GM23338 (cell line): ENCODE measurements at regions not wholly inside any gene's neighbourhood (a gene's known extent, or its start where the extent isn't known, plus 50 kb on each side); places are given as distances from the start of the nearest gene placed in this dataset.

Source experiments
- ATAC-seq: fragments of 200-7000 bp; cut with Tn5 transposase; 3 replicates; pipeline ENCODE4 v1.9.1; 2020
- DNase-seq: peaks from one replicate; pipeline ENCODE4 v3.0.0-alpha.2; 2015; ENCODE audit warnings: low spot score
- H2AFZ ChIP-seq: fragments of 200-600 bp; sonication (generic); 2 replicates; pipeline ENCODE4 v1.8.0; 2016; ENCODE audit warnings: antibody characterized with exemption, mild to moderate bottlenecking, moderate library complexity
- H3F3A ChIP-seq: fragments of 200-600 bp; sonication (generic); replicated peaks from 2 replicates; pipeline ENCODE4 v1.8.0; 2017; ENCODE audit warnings: antibody characterized with exemption, mixed run types, low read depth
- H3K27ac ChIP-seq: fragments of 200-600 bp; sonication (generic); 2 replicates; pipeline ENCODE4 v1.6.1; 2016; ENCODE audit warnings: low read depth
- H3K27me3 ChIP-seq: fragments of 200-600 bp; sonication (generic); 2 replicates; pipeline ENCODE4 v1.8.0; 2016; ENCODE audit warnings: mild to moderate bottlenecking, mixed run types, moderate library complexity; ENCODE audit not compliant: insufficient read depth
- H3K36me3 ChIP-seq: fragments of 200-600 bp; sonication (generic); 2 replicates; pipeline ENCODE4 v1.8.0; 2016; ENCODE audit warnings: mild to moderate bottlenecking; ENCODE audit not compliant: insufficient read depth
- H3K4me1 ChIP-seq: fragments of 200-600 bp; sonication (generic); 2 replicates; pipeline ENCODE4 v1.8.0; 2016; ENCODE audit warnings: mild to moderate bottlenecking, moderate library complexity; ENCODE audit not compliant: insufficient read depth
- H3K4me2 ChIP-seq: fragments of 200-600 bp; sonication (generic); 2 replicates; pipeline ENCODE4 v1.7.1; 2017; ENCODE audit warnings: mixed run types
- H3K4me3 ChIP-seq: fragments of 200-600 bp; sonication (generic); 2 replicates; pipeline ENCODE4 v1.6.1; 2016; ENCODE audit warnings: mixed run types
- H3K79me2 ChIP-seq: fragments of 200-600 bp; sonication (generic); replicated peaks from 2 replicates; pipeline ENCODE4 v1.8.0; 2017; ENCODE audit warnings: mild to moderate bottlenecking; ENCODE audit not compliant: insufficient read depth
- H3K9me2 ChIP-seq: fragments of 200-600 bp; sonication (generic); 2 replicates; pipeline ENCODE4 v1.8.0; 2017; ENCODE audit not compliant: insufficient read depth
- H4K20me1 ChIP-seq: fragments of 200-600 bp; sonication (generic); replicated peaks from 2 replicates; pipeline ENCODE4 v1.8.0; 2017; ENCODE audit warnings: mild to moderate bottlenecking; ENCODE audit not compliant: insufficient read depth
- H3K27ac Mint-ChIP-seq: 2 replicates; pipeline ENCODE4 v1.8.0; 2020; ENCODE audit warnings: inconsistent platforms, mild to moderate bottlenecking, moderate library complexity, mixed read lengths
- H3K27me3 Mint-ChIP-seq: 3 replicates; pipeline ENCODE4 v1.8.0; 2022; ENCODE audit warnings: low read depth, mild to moderate bottlenecking, moderate library complexity, mixed read lengths, inconsistent platforms; ENCODE audit not compliant: insufficient read depth, poor library complexity
- H3K36me3 Mint-ChIP-seq: 3 replicates; pipeline ENCODE4 v1.8.0; 2021; ENCODE audit warnings: low read depth, mild to moderate bottlenecking, inconsistent platforms, moderate library complexity, mixed read lengths
- H3K4me1 Mint-ChIP-seq: 3 replicates; pipeline ENCODE4 v1.8.0; 2020; ENCODE audit warnings: mild to moderate bottlenecking, inconsistent platforms, mixed read lengths
- H3K4me3 Mint-ChIP-seq: 3 replicates; pipeline ENCODE4 v1.8.0; 2021; ENCODE audit warnings: moderate library complexity, mild to moderate bottlenecking, inconsistent platforms, mixed read lengths
- H3K9me3 Mint-ChIP-seq: 3 replicates; pipeline ENCODE4 v1.8.0; 2020; ENCODE audit warnings: moderate library complexity, mild to moderate bottlenecking, inconsistent platforms, mixed read lengths
- CREB1 ChIP-seq: fragments of 250-450 bp; sonication (Bioruptor Pico); IDR thresholded peaks from 2 replicates; pipeline ENCODE4 v1.5.0; 2020; ENCODE audit warnings: low read depth, mild to moderate bottlenecking, moderate library complexity
- JUNB ChIP-seq: IDR thresholded peaks from one replicate; pipeline ENCODE4 v1.6.1; 2016; ENCODE audit warnings: antibody characterized with exemption; ENCODE audit not compliant: unreplicated experiment
- NANOG ChIP-seq: IDR thresholded peaks from 2 replicates; pipeline ENCODE4 v1.6.1; 2016; ENCODE audit warnings: antibody characterized with exemption, borderline replicate concordance
- POLR2AphosphoS5 ChIP-seq: IDR thresholded peaks from 2 replicates; pipeline ENCODE4 v1.6.1; 2016; ENCODE audit warnings: antibody characterized with exemption, low read depth
- TF ChIP-seq, protein P1 (sequence below): fragments of 250-450 bp; sonication (Bioruptor Pico); IDR thresholded peaks from 2 replicates; pipeline ENCODE4 v1.5.0; 2020; ENCODE audit warnings: mild to moderate bottlenecking, moderate library complexity
- TF ChIP-seq, protein P2 (sequence below): IDR thresholded peaks from 2 replicates; pipeline ENCODE4 v1.6.1; 2016; ENCODE audit warnings: antibody characterized with exemption
- TF ChIP-seq, protein P3 (sequence below): IDR thresholded peaks from one replicate; pipeline ENCODE4 v1.6.1; 2018; ENCODE audit warnings: antibody characterized with exemption; ENCODE audit not compliant: unreplicated experiment
- TF ChIP-seq, protein P4 (sequence below), 2 experiments: fragments of 200-600 bp in 1 of 2; sonication (generic) in 1 of 2; conservative IDR thresholded peaks; 2 replicates each; pipeline versions ENCODE4 v1.5.1 to v1.6.1; 2016 to 2017; ENCODE audit warnings: antibody characterized with exemption in 2 of 2, low read depth in 2 of 2, mild to moderate bottlenecking in 2 of 2, moderate library complexity in 1 of 2

DNA sequence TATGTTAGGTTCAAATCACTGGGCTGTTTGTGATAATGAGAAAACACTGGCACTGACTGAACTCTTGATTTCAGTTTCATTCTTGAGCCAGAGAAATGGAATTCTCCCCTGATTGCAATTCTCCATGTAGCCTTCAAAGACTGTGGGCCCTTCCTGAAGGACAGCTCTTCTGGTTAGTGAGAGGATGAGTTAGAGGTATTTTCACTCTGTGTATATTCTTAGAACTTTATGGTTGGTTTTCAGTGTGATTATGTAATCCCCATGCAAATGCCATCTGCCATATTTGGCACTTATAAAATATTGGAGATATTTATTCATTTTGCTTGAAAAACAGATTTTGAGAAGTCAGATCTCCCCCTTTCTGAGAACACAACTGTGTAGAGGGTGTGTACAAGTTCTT, 323.7 kb downstream of the SLC4A3 start:
- H3K79me2 ChIP-seq: no peaks in the 10 kb centered on the region
- ATAC-seq (no peak), DNase-seq (no peak)
- H3K4me3 Mint-ChIP-seq: no peak overlapping the region
- peaks cover 3% of the 10 kb centered on the region; the same call in 2 of the 3 replicates for H3K4me1 Mint-ChIP-seq
- no peak overlapping the region for H3K4me3 ChIP-seq
- H3K36me3 ChIP-seq: no peaks in the 10 kb centered on the region
- peaks cover 3% of the 10 kb centered on the region; the same call in 1 of the 3 replicates for H3K36me3 Mint-ChIP-seq
- no peaks in the 10 kb centered on the region for H3K9me2 ChIP-seq
- no peak overlapping the region for H3K27ac ChIP-seq
- H3K9me3 Mint-ChIP-seq: peaks cover 8% of the 10 kb centered on the region; the same call in 2 of the 3 replicates
- H4K20me1 ChIP-seq: no peaks in the 10 kb centered on the region
- H3K4me1 ChIP-seq: no peaks in the 10 kb centered on the region
- H3K27me3 Mint-ChIP-seq: no peaks in the 10 kb centered on the region
- H3F3A ChIP-seq: no peaks in the 10 kb centered on the region
- TF ChIP-seq CREB1 (CRISPR knock-in tag) (no peak), JUNB (no peak), POLR2AphosphoS5 (no peak), NANOG (no peak)
- TF ChIP-seq, protein P1, sequence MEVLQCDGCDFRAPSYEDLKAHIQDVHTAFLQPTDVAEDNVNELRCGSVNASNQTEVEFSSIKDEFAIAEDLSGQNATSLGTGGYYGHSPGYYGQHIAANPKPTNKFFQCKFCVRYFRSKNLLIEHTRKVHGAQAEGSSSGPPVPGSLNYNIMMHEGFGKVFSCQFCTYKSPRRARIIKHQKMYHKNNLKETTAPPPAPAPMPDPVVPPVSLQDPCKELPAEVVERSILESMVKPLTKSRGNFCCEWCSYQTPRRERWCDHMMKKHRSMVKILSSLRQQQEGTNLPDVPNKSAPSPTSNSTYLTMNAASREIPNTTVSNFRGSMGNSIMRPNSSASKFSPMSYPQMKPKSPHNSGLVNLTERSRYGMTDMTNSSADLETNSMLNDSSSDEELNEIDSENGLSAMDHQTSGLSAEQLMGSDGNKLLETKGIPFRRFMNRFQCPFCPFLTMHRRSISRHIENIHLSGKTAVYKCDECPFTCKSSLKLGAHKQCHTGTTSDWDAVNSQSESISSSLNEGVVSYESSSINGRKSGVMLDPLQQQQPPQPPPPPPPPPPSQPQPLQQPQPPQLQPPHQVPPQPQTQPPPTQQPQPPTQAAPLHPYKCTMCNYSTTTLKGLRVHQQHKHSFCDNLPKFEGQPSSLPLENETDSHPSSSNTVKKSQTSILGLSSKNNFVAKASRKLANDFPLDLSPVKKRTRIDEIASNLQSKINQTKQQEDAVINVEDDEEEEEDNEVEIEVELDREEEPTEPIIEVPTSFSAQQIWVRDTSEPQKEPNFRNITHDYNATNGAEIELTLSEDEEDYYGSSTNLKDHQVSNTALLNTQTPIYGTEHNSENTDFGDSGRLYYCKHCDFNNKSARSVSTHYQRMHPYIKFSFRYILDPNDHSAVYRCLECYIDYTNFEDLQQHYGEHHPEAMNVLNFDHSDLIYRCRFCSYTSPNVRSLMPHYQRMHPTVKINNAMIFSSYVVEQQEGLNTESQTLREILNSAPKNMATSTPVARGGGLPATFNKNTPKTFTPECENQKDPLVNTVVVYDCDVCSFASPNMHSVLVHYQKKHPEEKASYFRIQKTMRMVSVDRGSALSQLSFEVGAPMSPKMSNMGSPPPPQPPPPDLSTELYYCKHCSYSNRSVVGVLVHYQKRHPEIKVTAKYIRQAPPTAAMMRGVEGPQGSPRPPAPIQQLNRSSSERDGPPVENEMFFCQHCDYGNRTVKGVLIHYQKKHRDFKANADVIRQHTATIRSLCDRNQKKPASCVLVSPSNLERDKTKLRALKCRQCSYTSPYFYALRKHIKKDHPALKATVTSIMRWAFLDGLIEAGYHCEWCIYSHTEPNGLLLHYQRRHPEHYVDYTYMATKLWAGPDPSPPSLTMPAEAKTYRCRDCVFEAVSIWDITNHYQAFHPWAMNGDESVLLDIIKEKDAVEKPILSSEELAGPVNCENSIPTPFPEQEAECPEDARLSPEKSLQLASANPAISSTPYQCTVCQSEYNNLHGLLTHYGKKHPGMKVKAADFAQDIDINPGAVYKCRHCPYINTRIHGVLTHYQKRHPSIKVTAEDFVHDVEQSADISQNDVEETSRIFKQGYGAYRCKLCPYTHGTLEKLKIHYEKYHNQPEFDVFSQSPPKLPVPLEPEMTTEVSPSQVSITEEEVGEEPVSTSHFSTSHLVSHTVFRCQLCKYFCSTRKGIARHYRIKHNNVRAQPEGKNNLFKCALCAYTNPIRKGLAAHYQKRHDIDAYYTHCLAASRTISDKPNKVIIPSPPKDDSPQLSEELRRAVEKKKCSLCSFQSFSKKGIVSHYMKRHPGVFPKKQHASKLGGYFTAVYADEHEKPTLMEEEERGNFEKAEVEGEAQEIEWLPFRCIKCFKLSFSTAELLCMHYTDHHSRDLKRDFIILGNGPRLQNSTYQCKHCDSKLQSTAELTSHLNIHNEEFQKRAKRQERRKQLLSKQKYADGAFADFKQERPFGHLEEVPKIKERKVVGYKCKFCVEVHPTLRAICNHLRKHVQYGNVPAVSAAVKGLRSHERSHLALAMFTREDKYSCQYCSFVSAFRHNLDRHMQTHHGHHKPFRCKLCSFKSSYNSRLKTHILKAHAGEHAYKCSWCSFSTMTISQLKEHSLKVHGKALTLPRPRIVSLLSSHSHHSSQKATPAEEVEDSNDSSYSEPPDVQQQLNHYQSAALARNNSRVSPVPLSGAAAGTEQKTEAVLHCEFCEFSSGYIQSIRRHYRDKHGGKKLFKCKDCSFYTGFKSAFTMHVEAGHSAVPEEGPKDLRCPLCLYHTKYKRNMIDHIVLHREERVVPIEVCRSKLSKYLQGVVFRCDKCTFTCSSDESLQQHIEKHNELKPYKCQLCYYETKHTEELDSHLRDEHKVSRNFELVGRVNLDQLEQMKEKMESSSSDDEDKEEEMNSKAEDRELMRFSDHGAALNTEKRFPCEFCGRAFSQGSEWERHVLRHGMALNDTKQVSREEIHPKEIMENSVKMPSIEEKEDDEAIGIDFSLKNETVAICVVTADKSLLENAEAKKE (CRISPR knock-in tag): no peak
- TF ChIP-seq, protein P2, sequence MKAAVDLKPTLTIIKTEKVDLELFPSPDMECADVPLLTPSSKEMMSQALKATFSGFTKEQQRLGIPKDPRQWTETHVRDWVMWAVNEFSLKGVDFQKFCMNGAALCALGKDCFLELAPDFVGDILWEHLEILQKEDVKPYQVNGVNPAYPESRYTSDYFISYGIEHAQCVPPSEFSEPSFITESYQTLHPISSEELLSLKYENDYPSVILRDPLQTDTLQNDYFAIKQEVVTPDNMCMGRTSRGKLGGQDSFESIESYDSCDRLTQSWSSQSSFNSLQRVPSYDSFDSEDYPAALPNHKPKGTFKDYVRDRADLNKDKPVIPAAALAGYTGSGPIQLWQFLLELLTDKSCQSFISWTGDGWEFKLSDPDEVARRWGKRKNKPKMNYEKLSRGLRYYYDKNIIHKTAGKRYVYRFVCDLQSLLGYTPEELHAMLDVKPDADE: no peak
- TF ChIP-seq, protein P3, sequence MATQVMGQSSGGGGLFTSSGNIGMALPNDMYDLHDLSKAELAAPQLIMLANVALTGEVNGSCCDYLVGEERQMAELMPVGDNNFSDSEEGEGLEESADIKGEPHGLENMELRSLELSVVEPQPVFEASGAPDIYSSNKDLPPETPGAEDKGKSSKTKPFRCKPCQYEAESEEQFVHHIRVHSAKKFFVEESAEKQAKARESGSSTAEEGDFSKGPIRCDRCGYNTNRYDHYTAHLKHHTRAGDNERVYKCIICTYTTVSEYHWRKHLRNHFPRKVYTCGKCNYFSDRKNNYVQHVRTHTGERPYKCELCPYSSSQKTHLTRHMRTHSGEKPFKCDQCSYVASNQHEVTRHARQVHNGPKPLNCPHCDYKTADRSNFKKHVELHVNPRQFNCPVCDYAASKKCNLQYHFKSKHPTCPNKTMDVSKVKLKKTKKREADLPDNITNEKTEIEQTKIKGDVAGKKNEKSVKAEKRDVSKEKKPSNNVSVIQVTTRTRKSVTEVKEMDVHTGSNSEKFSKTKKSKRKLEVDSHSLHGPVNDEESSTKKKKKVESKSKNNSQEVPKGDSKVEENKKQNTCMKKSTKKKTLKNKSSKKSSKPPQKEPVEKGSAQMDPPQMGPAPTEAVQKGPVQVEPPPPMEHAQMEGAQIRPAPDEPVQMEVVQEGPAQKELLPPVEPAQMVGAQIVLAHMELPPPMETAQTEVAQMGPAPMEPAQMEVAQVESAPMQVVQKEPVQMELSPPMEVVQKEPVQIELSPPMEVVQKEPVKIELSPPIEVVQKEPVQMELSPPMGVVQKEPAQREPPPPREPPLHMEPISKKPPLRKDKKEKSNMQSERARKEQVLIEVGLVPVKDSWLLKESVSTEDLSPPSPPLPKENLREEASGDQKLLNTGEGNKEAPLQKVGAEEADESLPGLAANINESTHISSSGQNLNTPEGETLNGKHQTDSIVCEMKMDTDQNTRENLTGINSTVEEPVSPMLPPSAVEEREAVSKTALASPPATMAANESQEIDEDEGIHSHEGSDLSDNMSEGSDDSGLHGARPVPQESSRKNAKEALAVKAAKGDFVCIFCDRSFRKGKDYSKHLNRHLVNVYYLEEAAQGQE: no peak
- TF ChIP-seq, protein P4, sequence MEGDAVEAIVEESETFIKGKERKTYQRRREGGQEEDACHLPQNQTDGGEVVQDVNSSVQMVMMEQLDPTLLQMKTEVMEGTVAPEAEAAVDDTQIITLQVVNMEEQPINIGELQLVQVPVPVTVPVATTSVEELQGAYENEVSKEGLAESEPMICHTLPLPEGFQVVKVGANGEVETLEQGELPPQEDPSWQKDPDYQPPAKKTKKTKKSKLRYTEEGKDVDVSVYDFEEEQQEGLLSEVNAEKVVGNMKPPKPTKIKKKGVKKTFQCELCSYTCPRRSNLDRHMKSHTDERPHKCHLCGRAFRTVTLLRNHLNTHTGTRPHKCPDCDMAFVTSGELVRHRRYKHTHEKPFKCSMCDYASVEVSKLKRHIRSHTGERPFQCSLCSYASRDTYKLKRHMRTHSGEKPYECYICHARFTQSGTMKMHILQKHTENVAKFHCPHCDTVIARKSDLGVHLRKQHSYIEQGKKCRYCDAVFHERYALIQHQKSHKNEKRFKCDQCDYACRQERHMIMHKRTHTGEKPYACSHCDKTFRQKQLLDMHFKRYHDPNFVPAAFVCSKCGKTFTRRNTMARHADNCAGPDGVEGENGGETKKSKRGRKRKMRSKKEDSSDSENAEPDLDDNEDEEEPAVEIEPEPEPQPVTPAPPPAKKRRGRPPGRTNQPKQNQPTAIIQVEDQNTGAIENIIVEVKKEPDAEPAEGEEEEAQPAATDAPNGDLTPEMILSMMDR (conservative IDR thresholded peaks at IDR 0.05; ENCODE audit: low read depth in 2 of 2): no peak
- no peaks in the 10 kb centered on the region for H3K27me3 ChIP-seq
- H3K4me2 ChIP-seq: no peak overlapping the region
- H3K27ac Mint-ChIP-seq: no peak overlapping the region
- H2AFZ ChIP-seq: no peak overlapping the region
